ENCODE measurements at regions not wholly inside any gene's neighbourhood (a gene's known extent, or its start where the extent isn't known, plus 50 kb on each side); places are given as distances from the start of the nearest gene placed in this dataset.

- TF ChIP-seq MAFK (IDR thresholded peaks at IDR 0.05; ENCODE audit: partially characterized antibody) (no peak), FOSL2 (IDR thresholded peaks at IDR 0.05) (no peak), FOSL2 (CRISPR knock-in tag; IDR thresholded peaks at IDR 0.05) (no peak), MYC (IDR thresholded peaks at IDR 0.05; ENCODE audit: borderline replicate concordance, low read length) (no peak), HOXB5 (CRISPR knock-in tag; IDR thresholded peaks at IDR 0.05) (no peak), HOXB13 (CRISPR knock-in tag; IDR thresholded peaks at IDR 0.05; ENCODE audit: low read depth) (no peak), POLR2A (IDR thresholded peaks at IDR 0.05; ENCODE audit: low read length) (no peak), BHLHE40 (IDR thresholded peaks at IDR 0.05; ENCODE audit: low read depth, low read length) (no peak), BCL3 (IDR thresholded peaks at IDR 0.05) (no peak), MAZ (IDR thresholded peaks at IDR 0.05; ENCODE audit: borderline replicate concordance, low read depth, low read length) (no peak), KDM5A (IDR thresholded peaks at IDR 0.05) (no peak), KDM1A (IDR thresholded peaks at IDR 0.05; ENCODE audit: low read depth) (no peak), ZC3H11A (IDR thresholded peaks at IDR 0.05) (no peak), ELK1 (IDR thresholded peaks at IDR 0.05; ENCODE audit: low read depth, low read length) (no peak), CBX2 (IDR thresholded peaks at IDR 0.05; ENCODE audit: borderline replicate concordance, low read depth) (no peak), GATA3 (IDR thresholded peaks at IDR 0.05; ENCODE audit: borderline replicate concordance) (no peak), CBX8 (IDR thresholded peaks at IDR 0.05) (no peak), RCOR1 (IDR thresholded peaks at IDR 0.05; ENCODE audit: low read depth, low read length) (no peak), TFCP2L1 (CRISPR knock-in tag; IDR thresholded peaks at IDR 0.05) (no peak), ATOH8 (CRISPR knock-in tag; IDR thresholded peaks at IDR 0.05; ENCODE audit: low read depth) (no peak), ESRRA (IDR thresholded peaks at IDR 0.05; ENCODE audit: borderline replicate concordance, low read length) (no peak)
- Histone ChIP-seq H3K27ac (no peak overlapping the region), H3K4me1 (no peaks in the 10 kb centered on the region), H3K9me3 (no peaks in the 10 kb centered on the region), H3K4me2 (no peak overlapping the region), H3K4me3 (no peak overlapping the region)
- no peak for FAIRE-seq
- no peak for DNase-seq (ENCODE audit: low read depth in 1 of 2, low spot score in 1 of 2)
- ATAC-seq: no peak
- POLR2A ChIA-PET: no interaction called here
- CTCF ChIA-PET: no interaction called here
These were observed 138.8 kb upstream of the AFF2 start for GRCh38 chrX:148361641-148362040.

- WGBS (ENCODE audit: missing lambda C conversion rate): 0% methylated on average over 3 of the region's 3 CpGs
- FAIRE-seq (no peak), DNase-seq (ENCODE audit: low read depth in 1 of 2, low spot score in 1 of 2) (no peak), ATAC-seq (no peak)
- no peak overlapping the region for H3K4me3 ChIP-seq
- H3K4me1 ChIP-seq: no peaks in the 10 kb centered on the region
- ChIA-PET POLR2A (no interaction called here), CTCF (interaction anchor here (0.6 kb wide), 1 partner anchor 184 kb away, joined by 3 read pairs; no protein-coding TSS in a partner anchor)
- H3K27ac ChIP-seq: no peak overlapping the region
- H3K4me2 ChIP-seq: no peak overlapping the region
- no peak for TF ChIP-seq JUN (IDR thresholded peaks at IDR 0.05)
- TF ChIP-seq CEBPB (IDR thresholded peaks at IDR 0.05): no peak
- TF ChIP-seq HOXB5 (CRISPR knock-in tag; IDR thresholded peaks at IDR 0.05): no peak
- no peak for TF ChIP-seq NFE2L2 (conservative IDR thresholded peaks at IDR 0.05; ENCODE audit: low read length)
- TF ChIP-seq HEYL (CRISPR knock-in tag; IDR thresholded peaks at IDR 0.05): no peak
- no peak for TF ChIP-seq CHD2 (IDR thresholded peaks at IDR 0.05; ENCODE audit: low read length, partially characterized antibody)
- no peak for TF ChIP-seq RCOR1 (IDR thresholded peaks at IDR 0.05; ENCODE audit: low read depth, low read length)
- TF ChIP-seq FOSL2 (IDR thresholded peaks at IDR 0.05): no peak
- no peak for TF ChIP-seq FOSL2 (CRISPR knock-in tag; IDR thresholded peaks at IDR 0.05)
- no peak for TF ChIP-seq POLR2AphosphoS2 (conservative IDR thresholded peaks at IDR 0.05; ENCODE audit: low read length)
- no peak for TF ChIP-seq FOXS1 (CRISPR knock-in tag; IDR thresholded peaks at IDR 0.05)
- TF ChIP-seq CHD4 (IDR thresholded peaks at IDR 0.05; ENCODE audit: borderline replicate concordance): no peak
- H3K9me3 ChIP-seq: no peaks in the 10 kb centered on the region
These were observed 136.8 kb upstream of the AFF2 start for GRCh38 chrX:148363471-148364235.
